NCI-H774 (cell line): ENCODE measurements at regions not wholly inside any gene's neighbourhood (a gene's known extent, or its start where the extent isn't known, plus 50 kb on each side); places are given as distances from the start of the nearest gene placed in this dataset.

ENCODE experiments used
- DNase-seq: peaks from one replicate; lab custom pipeline; 2025; lab: John Stamatoyannopoulos, UW

DNA sequence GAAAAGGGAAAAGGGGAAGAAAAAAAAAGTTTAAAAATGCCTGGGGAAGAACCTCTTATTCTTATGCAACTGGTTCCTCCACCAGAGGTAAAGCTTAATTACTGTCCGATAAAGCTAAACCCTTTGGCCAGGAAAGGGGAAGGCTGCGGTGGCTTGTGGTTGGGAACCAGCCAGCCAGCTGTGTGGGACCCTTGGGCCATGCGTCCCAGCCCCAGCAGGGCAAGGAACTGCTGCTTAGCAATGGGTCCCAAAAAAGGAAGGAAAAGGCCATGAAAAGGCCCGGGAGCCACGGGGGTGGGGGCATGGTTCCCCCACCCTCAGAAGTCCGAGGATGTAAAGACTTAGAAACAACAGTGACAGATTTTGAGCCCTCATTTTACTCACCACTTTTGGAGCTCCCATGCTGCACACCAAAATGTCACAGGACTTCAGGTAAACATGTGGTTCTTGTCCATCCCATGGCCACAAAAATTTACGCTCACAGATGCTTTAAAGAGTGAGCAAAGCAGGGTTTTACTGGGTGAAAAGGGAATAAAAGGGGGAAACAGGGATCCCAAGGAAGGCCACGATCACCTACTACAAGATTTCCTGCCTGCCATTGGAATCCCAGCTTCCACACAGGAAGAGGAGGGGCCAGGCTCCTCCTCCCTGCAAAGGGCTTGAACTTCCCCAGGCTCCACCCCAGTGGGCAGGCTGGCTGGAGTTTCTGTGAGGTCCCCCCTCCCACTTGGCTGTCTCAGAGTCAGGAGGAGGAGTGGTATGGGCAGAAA lies 1234.7 kb upstream of the GJE1 start:
- DNase-seq, result no peak

DNA sequence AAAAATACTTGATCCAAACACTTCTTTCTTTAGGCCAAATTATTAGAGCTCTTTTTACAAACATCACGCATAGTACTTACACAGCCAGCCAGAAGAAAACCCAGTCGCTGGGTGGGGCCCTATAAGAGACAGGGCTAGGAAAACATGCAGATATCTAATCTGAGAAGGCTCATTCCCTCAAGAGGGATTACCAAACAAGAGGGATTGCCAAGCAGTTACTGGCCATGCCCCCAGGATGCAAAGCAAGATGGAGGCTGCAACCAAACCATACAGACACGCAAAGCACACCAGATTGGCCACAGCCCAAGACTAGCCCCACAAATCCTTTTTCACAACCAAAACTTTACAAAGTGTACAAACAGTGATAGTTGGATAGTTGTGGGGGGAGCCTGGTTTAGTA lies 1235.4 kb upstream of the GJE1 start:
- no peak for DNase-seq

- no peak for DNase-seq
Observed at GRCh38 chr6:140893432-140893831, 1239.3 kb upstream of the GJE1 start.

DNA sequence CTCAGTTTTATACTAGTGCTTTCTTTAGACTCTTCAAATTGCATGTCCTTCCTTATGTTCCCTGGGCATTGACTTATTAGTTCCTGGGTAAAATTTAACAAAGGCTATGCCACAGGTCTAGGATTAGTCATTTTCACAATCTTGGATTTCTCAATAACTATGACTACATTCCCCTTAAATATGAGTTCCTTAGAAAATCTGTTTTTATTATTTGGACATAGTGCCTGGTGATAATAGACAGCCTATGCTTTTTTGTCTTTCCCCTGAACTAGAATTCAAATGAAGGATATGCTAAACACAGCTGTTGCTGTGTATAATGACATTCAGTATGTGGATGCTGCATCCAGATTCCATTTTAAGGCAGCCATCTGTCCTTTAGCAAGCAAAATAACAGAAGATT lies 1252.8 kb upstream of the GJE1 start:
- DNase-seq, result no peak

DNA sequence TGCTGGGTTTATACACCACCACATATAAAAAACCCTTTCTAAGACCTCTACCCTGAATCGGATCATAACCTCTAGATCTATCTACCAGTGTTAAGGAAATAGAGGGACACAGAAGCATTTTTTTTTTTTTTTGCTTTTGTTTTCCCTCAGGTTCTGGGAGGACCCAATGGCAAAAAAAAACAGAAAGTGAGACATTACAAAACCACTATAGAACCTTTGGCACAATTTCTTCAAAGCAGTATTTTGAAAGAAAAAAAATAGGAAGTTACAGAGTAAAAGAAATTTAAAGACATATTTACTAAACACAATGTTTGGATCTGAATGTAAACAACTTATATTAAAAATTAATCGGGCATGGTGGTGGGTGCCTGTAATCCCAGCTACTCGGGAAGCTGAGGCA lies 1258.7 kb upstream of the GJE1 start:
- DNase-seq, result no peak

DNA sequence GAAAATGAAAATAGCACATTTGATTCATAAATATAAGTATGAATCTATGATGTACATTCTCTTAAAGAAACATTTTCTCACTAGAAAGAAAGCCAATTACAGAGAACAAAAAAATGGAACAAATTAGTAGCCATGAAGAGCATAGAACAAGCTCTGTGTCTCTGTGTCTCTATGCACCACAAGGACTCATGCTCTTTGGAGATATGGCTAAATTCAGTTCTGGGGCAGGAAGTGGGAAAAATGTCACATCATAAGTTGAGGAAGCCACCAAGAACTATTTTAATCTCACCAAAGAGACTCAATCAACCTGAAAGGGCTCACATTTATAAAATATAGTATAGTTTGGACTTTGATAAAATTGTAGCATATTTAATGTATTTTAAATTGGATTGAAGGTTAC lies 1259.8 kb upstream of the GJE1 start:
- DNase-seq, result no peak

- DNase-seq, result no peak
Observed at GRCh38 chr6:140871911-140872310, 1260.8 kb upstream of the GJE1 start.

GRCh38 chr6:140867336-140867735 lies 1265.4 kb upstream of the GJE1 start:
- no peak for DNase-seq

- no peak for DNase-seq
Observed at GRCh38 chr6:140858381-140858971, 1274.2 kb upstream of the GJE1 start.

GRCh38 chr6:140857739-140858380 lies 1274.9 kb upstream of the GJE1 start:
- peak; percentile 7 for DNase-seq

DNA sequence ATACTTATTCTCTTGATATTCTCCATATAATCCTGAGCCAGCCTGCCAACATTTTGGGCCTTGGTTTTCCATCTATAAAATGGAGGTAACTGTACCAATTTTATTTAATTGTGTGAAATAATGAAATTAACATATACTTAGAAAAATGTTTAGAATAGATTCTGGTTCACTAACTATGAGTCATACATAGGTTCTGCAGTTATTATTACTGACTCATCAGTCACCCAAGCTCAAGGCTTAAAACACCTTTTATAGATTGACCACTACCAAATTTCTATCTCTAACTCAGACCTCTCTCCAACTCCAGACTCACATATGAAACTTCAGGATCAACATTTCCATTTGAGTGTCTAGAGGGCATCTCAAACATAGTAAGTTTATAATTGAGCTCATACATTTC lies 1277.2 kb upstream of the GJE1 start:
- DNase-seq, result no peak

DNA sequence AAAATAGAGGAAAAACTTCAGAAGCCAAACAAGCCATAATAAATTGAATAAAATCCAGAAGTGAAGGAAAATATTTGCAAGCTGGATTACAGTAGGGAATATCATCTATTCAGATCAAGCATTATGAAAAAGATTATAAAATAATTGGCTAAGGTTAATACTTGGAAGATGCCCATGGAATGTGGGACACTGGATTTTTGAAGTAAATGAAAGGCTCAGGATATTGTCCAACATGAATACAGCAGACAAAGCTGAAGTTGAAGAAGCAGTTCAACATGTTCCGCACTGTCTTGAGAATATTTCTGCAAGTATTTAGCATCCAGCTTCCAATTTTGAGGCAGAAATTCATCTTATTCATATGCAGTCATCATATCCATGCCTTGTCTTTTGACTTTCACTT lies 1278.4 kb upstream of the GJE1 start:
- DNase-seq, result no peak

DNA sequence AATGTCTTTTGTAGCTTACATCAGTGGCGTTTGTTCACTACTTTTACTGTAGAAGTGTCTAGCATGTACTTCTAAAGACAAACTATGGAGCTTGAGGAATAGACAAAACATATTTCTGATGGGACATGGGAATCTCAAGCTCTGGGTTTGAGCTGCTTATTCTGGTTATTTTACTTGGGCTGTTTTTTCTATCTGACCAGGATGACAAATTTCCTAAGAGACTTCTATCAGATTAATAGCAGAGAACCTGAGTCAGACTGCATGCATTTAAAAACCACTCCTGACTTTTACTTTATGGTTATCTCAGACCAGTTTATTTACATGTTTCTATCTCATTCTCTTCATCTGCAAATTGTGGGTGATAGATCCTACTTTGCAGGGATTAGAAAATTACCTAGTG lies 1282.3 kb upstream of the GJE1 start:
- no peak for DNase-seq

DNA sequence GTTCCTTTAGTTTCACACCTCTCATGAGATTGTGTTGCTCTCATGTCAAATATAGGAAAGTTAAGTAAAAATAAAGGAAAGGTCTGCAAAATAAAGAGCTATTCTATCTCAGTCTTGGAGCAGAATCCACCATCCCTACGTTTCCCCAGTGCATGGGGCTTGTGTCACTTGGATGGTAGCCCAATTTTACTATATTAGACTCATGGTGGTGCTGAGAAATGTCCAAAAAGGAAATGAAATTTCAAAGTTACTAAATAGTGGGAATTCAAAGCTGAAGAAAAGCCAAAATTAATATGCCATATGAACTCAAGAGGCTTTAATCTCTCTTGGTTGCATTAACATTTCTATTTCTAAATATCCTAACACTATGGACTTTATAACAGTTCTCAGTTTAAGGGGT lies 1283.3 kb upstream of the GJE1 start:
- no peak for DNase-seq

DNA sequence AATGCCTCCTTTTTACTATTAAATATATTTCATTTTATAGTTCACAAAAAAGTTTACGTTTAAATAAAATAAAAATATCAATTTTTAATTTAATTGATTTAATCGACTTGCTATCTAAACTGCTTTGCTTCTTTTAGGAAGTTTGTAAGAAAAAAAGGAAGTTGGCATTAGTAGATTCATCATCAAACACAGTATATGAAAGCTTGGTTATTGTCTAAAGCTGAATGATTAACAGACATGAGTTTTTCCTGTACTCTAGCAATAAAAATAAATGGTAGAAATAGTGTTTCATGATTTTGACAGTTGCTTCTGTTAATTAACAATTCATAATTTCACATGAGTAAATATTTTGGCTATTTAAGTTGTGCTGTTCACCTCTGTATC lies 1285.5 kb upstream of the GJE1 start:
- no peak for DNase-seq

- no peak for DNase-seq
Observed at GRCh38 chr6:140846503-140847261, 1286.0 kb upstream of the GJE1 start.

GRCh38 chr6:140845701-140846100 lies 1287.0 kb upstream of the GJE1 start:
- no peak for DNase-seq

GRCh38 chr6:140844167-140844566 lies 1288.6 kb upstream of the GJE1 start:
- DNase-seq, result no peak

- DNase-seq, result no peak
Observed at GRCh38 chr6:140833408-140833807, 1299.3 kb upstream of the GJE1 start.

DNA sequence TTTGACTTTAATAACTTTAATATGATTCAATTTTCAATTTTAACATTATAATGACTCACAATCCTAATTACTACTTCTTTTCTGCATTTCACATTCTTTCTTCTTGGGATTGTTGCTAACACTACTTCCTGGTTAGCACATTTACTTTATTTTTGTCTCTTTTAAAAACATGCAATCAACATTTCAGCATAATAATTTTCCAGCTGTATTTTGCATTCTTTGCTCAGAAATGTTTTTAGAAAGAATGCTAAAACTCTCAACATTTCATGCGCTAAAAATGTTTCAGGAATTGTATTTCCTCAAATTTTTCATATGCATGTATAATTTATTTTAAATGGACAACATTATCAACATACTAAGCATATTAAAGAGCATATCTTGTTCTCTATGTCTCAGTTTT lies 1302.1 kb upstream of the GJE1 start:
- no peak for DNase-seq

GRCh38 chr6:140828856-140829255 lies 1303.9 kb upstream of the GJE1 start:
- DNase-seq, result no peak

GRCh38 chr6:140827593-140827992 lies 1305.1 kb upstream of the GJE1 start:
- no peak for DNase-seq

- no peak for DNase-seq
Observed at GRCh38 chr6:140825731-140826130, 1307.0 kb upstream of the GJE1 start.
